Ovary (tissue), 7 donors: ENCODE measurements at regions not wholly inside any gene's neighbourhood (a gene's known extent, or its start where the extent isn't known, plus 50 kb on each side); places are given as distances from the start of the nearest gene placed in this dataset.

Experiments used
- DNase-seq, 5 donors: peaks; one replicate each; pipeline ENCODE4 v3.0.0-alpha.2; 2019 to 2020
- H3K27ac ChIP-seq, 2 donors: fragments of 200-600 bp; one replicate each; pipeline versions ENCODE4 v1.5.1 to v1.8.0; 2019 to 2022
- H3K27me3 ChIP-seq: fragments of 200-600 bp; one replicate; pipeline ENCODE4 v1.8.0; 2022
- H3K36me3 ChIP-seq: fragments of 200-600 bp; sonication (generic); one replicate; pipeline ENCODE4 v1.5.1; 2019
- H3K4me1 ChIP-seq: one replicate; pipeline ENCODE4 v1.8.1; 2013; ENCODE audit warnings: mild to moderate bottlenecking, moderate library complexity; ENCODE audit not compliant: insufficient read depth
- H3K4me3 ChIP-seq: fragments of 200-600 bp; sonication (generic); one replicate; pipeline ENCODE4 v1.5.1; 2017
- H3K9me3 ChIP-seq, 2 donors: fragments of 200-600 bp in 1 of 2; sonication (generic) in 1 of 2; one replicate each; pipeline versions ENCODE4 v1.5.1 to v1.8.1; 2013 to 2019; ENCODE audit warnings: mild to moderate bottlenecking in 1 of 2, moderate library complexity in 1 of 2
- CTCF ChIP-seq, 3 donors: fragments of 450-650 bp in 2 of 3; fragments of 200-600 bp in 1 of 3; IDR thresholded peaks; one replicate each; pipeline versions ENCODE4 v1.5.1 to v1.8.0; 2016 to 2022; ENCODE audit warnings: antibody characterized with exemption in 3 of 3, mild to moderate bottlenecking in 1 of 3
- EP300 ChIP-seq: sonication (generic); formaldehyde crosslinking; IDR thresholded peaks from one replicate; pipeline ENCODE4 v1.6.1; 2017; ENCODE audit warnings: antibody characterized with exemption
- POLR2A ChIP-seq: fragments of 450-650 bp; IDR thresholded peaks from one replicate; pipeline ENCODE4 v1.6.1; 2017; ENCODE audit warnings: antibody characterized with exemption, mild to moderate bottlenecking, moderate library complexity
- whole genome bisulfite sequencing, 3 donors: extraction: QIAGEN DNeasy Blood & Tissue Kit in 1 of 3; methylation state at CpG; one replicate each; pipeline versions ENCODE4 v1.1.5 to v1.1.7; 2013 to 2017; 5-methylcytosine and 5-hydroxymethylcytosine counted together
- intact Hi-C, 4 donors: fragments of 100-400 bp; cut with DNase I; formaldehyde crosslinking; loops; one replicate each; pipeline versions ENCODE4 v1.11.0 to v1.15.1; 2022 to 2023
- donor health status: DM: no; HTN: no; CAD: no; lungs with moderate emphysema.
- donor health status: DM: no; HTN: no; CAD: no.
- donor health status: Bipolar disorder and iron deficiency.
- donor health status: DM: no; HTN: no; CAD: no.
- donor health status: DM: yes; HTN: yes; CAD: no.

GRCh38 chr17:83155128-83156121 is 76.0 kb downstream of the METRNL start:
- TF ChIP-seq EP300, result no peak
- TF ChIP-seq POLR2A, result no peak
- no peak for TF ChIP-seq CTCF (IDR thresholded peaks at IDR 0.05)
- Histone ChIP-seq H3K27ac (no peak overlapping the region), H3K36me3 (no peaks in the 10 kb centered on the region), H3K27me3 (no peaks in the 10 kb centered on the region), H3K4me1 (peaks cover 11% of the 10 kb centered on the region), H3K4me3 (no peak overlapping the region), H3K9me3 (no peaks in the 10 kb centered on the region)
- DNase-seq, result no peak
- intact Hi-C loops, result no loop called here
- 89 to 92% (median 90%) methylated on average over 32 of the region's 32 CpGs for WGBS, 3 donors

GRCh38 chr17:83156408-83156807 is 77.0 kb downstream of the METRNL start:
- no peaks in the 10 kb centered on the region for H3K27me3 ChIP-seq
- intact Hi-C loops, result no loop called here
- H3K4me1 ChIP-seq, result peaks cover 10% of the 10 kb centered on the region
- H3K4me3 ChIP-seq, result no peak overlapping the region
- no peak overlapping the region for H3K27ac ChIP-seq
- DNase-seq, result no peak
- 95 to 97% (median 96%) methylated on average over 11 of the region's 11 CpGs for WGBS, 3 donors
- no peaks in the 10 kb centered on the region for H3K36me3 ChIP-seq
- TF ChIP-seq POLR2A, result no peak
- TF ChIP-seq CTCF (IDR thresholded peaks at IDR 0.05), result no peak
- TF ChIP-seq EP300, result no peak
- H3K9me3 ChIP-seq, result no peaks in the 10 kb centered on the region

GRCh38 chr17:83159204-83160049 is 80.0 kb downstream of the METRNL start:
- Histone ChIP-seq H3K9me3 (no peaks in the 10 kb centered on the region), H3K4me3 (no peak overlapping the region), H3K4me1 (peaks cover 11% of the 10 kb centered on the region), H3K36me3 (no peaks in the 10 kb centered on the region), H3K27me3 (no peaks in the 10 kb centered on the region), H3K27ac (no peak overlapping the region)
- DNase-seq, result no peak
- intact Hi-C loops, result loop anchor here in 1 of 4 donors (1.0 kb wide), 1 partner anchor 38 kb away; no protein-coding TSS in a partner anchor
- WGBS, 3 donors, result 93 to 94% (median 93%) methylated on average over 19 of the region's 19 CpGs
- TF ChIP-seq CTCF (IDR thresholded peaks at IDR 0.05) (no peak), POLR2A (no peak), EP300 (no peak)
